Stimulated activated CD4-positive, alpha-beta T cell treated with anti-CD3 and anti-CD28 coated beads, Interleukin-1b, Interleukin-23, amount 100 ng/mL, for 1 hour (primary cell): ENCODE measurements at regions not wholly inside any gene's neighbourhood (a gene's known extent, or its start where the extent isn't known, plus 50 kb on each side); places are given as distances from the start of the nearest gene placed in this dataset.

Source experiments
- DNase-seq, 2 donors: peaks; one replicate each; pipeline ENCODE4 v3.0.0-alpha.2; 2020; ENCODE audit warnings: low read depth in 2 of 2

GRCh38 chr19:31804668-31805067 is 455.4 kb upstream of the TSHZ3 start:
- no peak for DNase-seq

- DNase-seq: no peak
Observed at GRCh38 chr19:31810536-31811109, 461.4 kb upstream of the TSHZ3 start.

- no peak for DNase-seq
Observed at GRCh38 chr19:31817971-31818797, 468.9 kb upstream of the TSHZ3 start.

GRCh38 chr19:31818798-31819105 is 469.5 kb upstream of the TSHZ3 start:
- DNase-seq: no peak

- no peak for DNase-seq
Observed at GRCh38 chr19:31819837-31820236, 470.6 kb upstream of the TSHZ3 start.

GRCh38 chr19:31821346-31821745 is 472.1 kb upstream of the TSHZ3 start:
- no peak for DNase-seq

GRCh38 chr19:31825134-31826094 is 476.2 kb upstream of the TSHZ3 start:
- DNase-seq: no peak

- no peak for DNase-seq
Observed at GRCh38 chr19:31826325-31826724, 477.1 kb upstream of the TSHZ3 start.

GRCh38 chr19:31831421-31832175 is 482.4 kb upstream of the TSHZ3 start:
- no peak for DNase-seq

- no peak for DNase-seq
Observed at GRCh38 chr19:31832176-31832548, 482.9 kb upstream of the TSHZ3 start.

GRCh38 chr19:31834070-31834469 is 484.8 kb upstream of the TSHZ3 start:
- DNase-seq: no peak

GRCh38 chr19:31838163-31838815 is 489.1 kb upstream of the TSHZ3 start:
- no peak for DNase-seq

GRCh38 chr19:31840371-31840770 is 491.1 kb upstream of the TSHZ3 start:
- no peak for DNase-seq

- no peak for DNase-seq
Observed at GRCh38 chr19:31841755-31842154, 492.5 kb upstream of the TSHZ3 start.

GRCh38 chr19:31863122-31863521 is 482.3 kb upstream of the ZNF507 start:
- DNase-seq: no peak

- no peak for DNase-seq
Observed at GRCh38 chr19:31874313-31874712, 471.1 kb upstream of the ZNF507 start.

GRCh38 chr19:31875591-31875990 is 469.8 kb upstream of the ZNF507 start:
- DNase-seq: no peak

- DNase-seq: no peak
Observed at GRCh38 chr19:31880283-31880682, 465.1 kb upstream of the ZNF507 start.

- DNase-seq: no peak
Observed at GRCh38 chr19:31881988-31882387, 463.4 kb upstream of the ZNF507 start.

GRCh38 chr19:31882709-31883108 is 462.7 kb upstream of the ZNF507 start:
- no peak for DNase-seq

GRCh38 chr19:31883296-31883990 is 462.0 kb upstream of the ZNF507 start:
- no peak for DNase-seq
